Breast epithelium (tissue), 3 donors: ENCODE measurements at regions not wholly inside any gene's neighbourhood (a gene's known extent, or its start where the extent isn't known, plus 50 kb on each side); places are given as distances from the start of the nearest gene placed in this dataset.

Experiments used
- POLR2A ChIP-seq: fragments of 450-650 bp; IDR thresholded peaks from one replicate; pipeline ENCODE4 v1.6.1; 2016; ENCODE audit warnings: antibody characterized with exemption, mild to moderate bottlenecking, moderate library complexity
- POLR2AphosphoS5 ChIP-seq, 3 donors: sonication (generic); formaldehyde crosslinking; IDR thresholded peaks; one replicate each; pipeline ENCODE4 v1.6.1; 2017; ENCODE audit warnings: antibody characterized with exemption in 3 of 3
- TF ChIP-seq, protein P1 (sequence below), 3 donors: fragments of 450-650 bp; IDR thresholded peaks; one replicate each; pipeline ENCODE4 v1.5.1; 2016 to 2017; ENCODE audit warnings: antibody characterized with exemption in 3 of 3, mild to moderate bottlenecking in 3 of 3, moderate library complexity in 3 of 3

DNA sequence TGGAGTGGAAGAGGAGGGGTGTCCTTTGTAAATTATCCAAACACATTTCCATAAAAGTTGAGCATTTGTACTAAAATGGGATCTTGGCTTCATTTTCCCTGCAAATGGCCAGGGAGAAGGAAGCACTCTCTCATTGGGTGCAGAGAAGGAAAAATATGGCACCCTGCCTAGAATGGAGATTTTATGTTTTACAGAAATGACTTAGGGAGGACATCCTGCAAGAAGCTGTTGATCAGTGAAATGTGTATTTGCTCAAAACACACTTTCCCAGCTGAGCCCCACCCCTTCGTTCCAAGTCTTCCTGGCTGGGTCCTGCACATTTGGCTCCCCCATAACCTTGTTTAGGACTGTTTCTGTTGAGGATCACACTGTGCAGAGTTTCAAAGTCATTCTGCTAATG is 213.5 kb upstream of the TAPT1 start:
- TF ChIP-seq, protein P1, sequence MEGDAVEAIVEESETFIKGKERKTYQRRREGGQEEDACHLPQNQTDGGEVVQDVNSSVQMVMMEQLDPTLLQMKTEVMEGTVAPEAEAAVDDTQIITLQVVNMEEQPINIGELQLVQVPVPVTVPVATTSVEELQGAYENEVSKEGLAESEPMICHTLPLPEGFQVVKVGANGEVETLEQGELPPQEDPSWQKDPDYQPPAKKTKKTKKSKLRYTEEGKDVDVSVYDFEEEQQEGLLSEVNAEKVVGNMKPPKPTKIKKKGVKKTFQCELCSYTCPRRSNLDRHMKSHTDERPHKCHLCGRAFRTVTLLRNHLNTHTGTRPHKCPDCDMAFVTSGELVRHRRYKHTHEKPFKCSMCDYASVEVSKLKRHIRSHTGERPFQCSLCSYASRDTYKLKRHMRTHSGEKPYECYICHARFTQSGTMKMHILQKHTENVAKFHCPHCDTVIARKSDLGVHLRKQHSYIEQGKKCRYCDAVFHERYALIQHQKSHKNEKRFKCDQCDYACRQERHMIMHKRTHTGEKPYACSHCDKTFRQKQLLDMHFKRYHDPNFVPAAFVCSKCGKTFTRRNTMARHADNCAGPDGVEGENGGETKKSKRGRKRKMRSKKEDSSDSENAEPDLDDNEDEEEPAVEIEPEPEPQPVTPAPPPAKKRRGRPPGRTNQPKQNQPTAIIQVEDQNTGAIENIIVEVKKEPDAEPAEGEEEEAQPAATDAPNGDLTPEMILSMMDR (IDR thresholded peaks at IDR 0.05) = no peak
- no peak for TF ChIP-seq POLR2AphosphoS5 (IDR thresholded peaks at IDR 0.05)
- no peak for TF ChIP-seq POLR2A
